DOHH2 (cell line): ENCODE measurements at regions not wholly inside any gene's neighbourhood (a gene's known extent, or its start where the extent isn't known, plus 50 kb on each side); places are given as distances from the start of the nearest gene placed in this dataset.

Experiments
- H3F3A ChIP-seq: fragments of 200-600 bp; sonication (generic), shearing (Covaris generic); 2 replicates; pipeline ENCODE4 v1.6.0; 2016; ENCODE audit warnings: antibody characterized with exemption, mild to moderate bottlenecking; ENCODE audit not compliant: control insufficient read depth, insufficient read depth
- H3K27ac ChIP-seq: fragments of 200-600 bp; sonication (generic); 2 replicates; pipeline ENCODE4 v1.5.1; 2014; ENCODE audit warnings: low read depth, mild to moderate bottlenecking, low read length, moderate library complexity
- H3K27me3 ChIP-seq: fragments of 200-600 bp; sonication (generic); 2 replicates; pipeline ENCODE4 v1.6.1; 2014; ENCODE audit warnings: mild to moderate bottlenecking, low read length, mixed read lengths; ENCODE audit not compliant: control insufficient read depth
- H3K36me3 ChIP-seq: fragments of 200-600 bp; sonication (generic); 2 replicates; pipeline ENCODE4 v1.6.1; 2014; ENCODE audit warnings: mild to moderate bottlenecking, low read length, moderate library complexity, mixed read lengths; ENCODE audit not compliant: control insufficient read depth
- H3K4me1 ChIP-seq: fragments of 200-600 bp; sonication (generic); 2 replicates; pipeline ENCODE4 v1.6.1; 2014; ENCODE audit warnings: mild to moderate bottlenecking, low read length, mixed read lengths; ENCODE audit not compliant: control insufficient read depth
- H3K4me2 ChIP-seq: fragments of 200-600 bp; sonication (generic); 2 replicates; pipeline ENCODE4 v1.6.0; 2014; ENCODE audit warnings: mild to moderate bottlenecking, low read length, moderate library complexity
- H3K4me3 ChIP-seq: fragments of 200-600 bp; sonication (generic); 2 replicates; pipeline ENCODE4 v1.5.1; 2014; ENCODE audit warnings: mild to moderate bottlenecking, low read length, mixed read lengths
- H3K79me2 ChIP-seq: fragments of 200-600 bp; sonication (generic); 2 replicates; pipeline ENCODE4 v1.6.1; 2014; ENCODE audit warnings: mild to moderate bottlenecking, low read length, mixed read lengths; ENCODE audit not compliant: control insufficient read depth
- H3K9me2 ChIP-seq: fragments of 200-600 bp; sonication (generic); replicated peaks from 2 replicates; pipeline ENCODE4 v1.6.1; 2014; ENCODE audit warnings: mild to moderate bottlenecking, low read length, mixed read lengths; ENCODE audit not compliant: control insufficient read depth
- H3K9me3 ChIP-seq: fragments of 200-600 bp; sonication (generic); 2 replicates; pipeline ENCODE4 v1.6.1; 2014; ENCODE audit warnings: antibody characterized with exemption, low read length, mixed read lengths; ENCODE audit not compliant: control insufficient read depth, insufficient read depth
- H4K20me1 ChIP-seq: fragments of 200-600 bp; sonication (generic); 2 replicates; pipeline ENCODE4 v1.6.0; 2014; ENCODE audit warnings: low read depth, mild to moderate bottlenecking, antibody characterized with exemption, low read length, moderate library complexity; ENCODE audit not compliant: control insufficient read depth, insufficient read depth
- EZH2phosphoT487 ChIP-seq: fragments of 200-600 bp; sonication (generic); IDR thresholded peaks from 2 replicates; pipeline ENCODE4 v1.6.1; 2017; ENCODE audit warnings: borderline replicate concordance, mild to moderate bottlenecking, antibody characterized with exemption, low read length, moderate library complexity, mixed read lengths
- TF ChIP-seq, protein P1 (sequence below): fragments of 200-600 bp; sonication (generic); IDR thresholded peaks from one replicate; pipeline ENCODE4 v1.5.1; 2014; ENCODE audit warnings: antibody characterized with exemption, mild to moderate bottlenecking, low read depth, low read length; ENCODE audit not compliant: poor library complexity, severe bottlenecking

DNA sequence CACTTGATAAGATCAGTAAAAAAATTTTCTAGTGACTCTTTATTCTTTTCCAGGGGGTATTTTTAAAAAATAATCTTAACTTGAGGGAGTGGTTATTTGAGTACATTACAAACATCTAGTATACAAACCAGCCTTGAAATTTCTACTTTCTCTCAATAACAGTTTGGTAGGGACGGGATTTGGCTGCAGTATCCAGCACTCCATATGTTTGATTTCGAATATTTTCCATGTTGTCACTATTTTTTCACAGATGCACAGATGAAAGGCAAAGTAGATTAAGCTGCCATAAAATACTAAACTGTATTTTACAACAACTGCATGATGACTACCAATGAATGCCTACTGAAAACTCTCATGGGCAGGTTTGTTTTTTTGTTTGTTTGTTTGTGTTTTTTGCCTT lies 225.0 kb downstream of the COX7B2 start:
- Histone ChIP-seq H3K27ac (no peak overlapping the region), H3K27me3 (no peaks in the 10 kb centered on the region), H3K4me2 (no peak overlapping the region), H3K9me2 (no peaks in the 10 kb centered on the region), H3K36me3 (no peaks in the 10 kb centered on the region), H4K20me1 (no peaks in the 10 kb centered on the region), H3F3A (no peaks in the 10 kb centered on the region), H3K4me1 (no peaks in the 10 kb centered on the region), H3K9me3 (no peaks in the 10 kb centered on the region), H3K4me3 (no peak overlapping the region), H3K79me2 (no peaks in the 10 kb centered on the region)
- no peak for TF ChIP-seq EZH2phosphoT487
- TF ChIP-seq, protein P1, sequence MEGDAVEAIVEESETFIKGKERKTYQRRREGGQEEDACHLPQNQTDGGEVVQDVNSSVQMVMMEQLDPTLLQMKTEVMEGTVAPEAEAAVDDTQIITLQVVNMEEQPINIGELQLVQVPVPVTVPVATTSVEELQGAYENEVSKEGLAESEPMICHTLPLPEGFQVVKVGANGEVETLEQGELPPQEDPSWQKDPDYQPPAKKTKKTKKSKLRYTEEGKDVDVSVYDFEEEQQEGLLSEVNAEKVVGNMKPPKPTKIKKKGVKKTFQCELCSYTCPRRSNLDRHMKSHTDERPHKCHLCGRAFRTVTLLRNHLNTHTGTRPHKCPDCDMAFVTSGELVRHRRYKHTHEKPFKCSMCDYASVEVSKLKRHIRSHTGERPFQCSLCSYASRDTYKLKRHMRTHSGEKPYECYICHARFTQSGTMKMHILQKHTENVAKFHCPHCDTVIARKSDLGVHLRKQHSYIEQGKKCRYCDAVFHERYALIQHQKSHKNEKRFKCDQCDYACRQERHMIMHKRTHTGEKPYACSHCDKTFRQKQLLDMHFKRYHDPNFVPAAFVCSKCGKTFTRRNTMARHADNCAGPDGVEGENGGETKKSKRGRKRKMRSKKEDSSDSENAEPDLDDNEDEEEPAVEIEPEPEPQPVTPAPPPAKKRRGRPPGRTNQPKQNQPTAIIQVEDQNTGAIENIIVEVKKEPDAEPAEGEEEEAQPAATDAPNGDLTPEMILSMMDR: no peak

DNA sequence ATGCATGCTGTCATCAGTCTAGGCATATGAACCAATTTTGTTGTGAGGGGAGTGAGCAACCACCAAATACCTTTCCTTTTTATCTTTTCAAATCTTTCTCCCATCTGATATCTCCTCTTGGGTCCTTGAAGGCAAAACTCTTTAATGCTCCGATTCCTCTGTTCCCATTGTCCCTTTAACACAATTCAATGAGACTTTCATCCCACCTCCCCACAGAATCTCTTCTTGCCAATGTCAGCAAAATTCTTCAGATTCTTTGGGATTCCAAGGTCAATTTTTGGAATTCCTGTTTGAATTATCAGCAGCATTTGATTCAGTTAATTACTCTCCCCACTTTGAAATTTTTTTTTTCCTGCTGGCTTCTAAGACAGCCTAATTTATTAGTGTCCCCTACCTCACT lies 232.7 kb downstream of the COX7B2 start:
- Histone ChIP-seq H3K79me2 (no peaks in the 10 kb centered on the region), H3K9me3 (no peaks in the 10 kb centered on the region), H4K20me1 (no peaks in the 10 kb centered on the region), H3K4me1 (no peaks in the 10 kb centered on the region), H3K27me3 (no peaks in the 10 kb centered on the region), H3K27ac (no peak overlapping the region), H3F3A (no peaks in the 10 kb centered on the region), H3K4me3 (no peak overlapping the region), H3K4me2 (no peak overlapping the region), H3K36me3 (no peaks in the 10 kb centered on the region), H3K9me2 (no peaks in the 10 kb centered on the region)
- TF ChIP-seq, protein P1: no peak
- no peak for TF ChIP-seq EZH2phosphoT487

DNA sequence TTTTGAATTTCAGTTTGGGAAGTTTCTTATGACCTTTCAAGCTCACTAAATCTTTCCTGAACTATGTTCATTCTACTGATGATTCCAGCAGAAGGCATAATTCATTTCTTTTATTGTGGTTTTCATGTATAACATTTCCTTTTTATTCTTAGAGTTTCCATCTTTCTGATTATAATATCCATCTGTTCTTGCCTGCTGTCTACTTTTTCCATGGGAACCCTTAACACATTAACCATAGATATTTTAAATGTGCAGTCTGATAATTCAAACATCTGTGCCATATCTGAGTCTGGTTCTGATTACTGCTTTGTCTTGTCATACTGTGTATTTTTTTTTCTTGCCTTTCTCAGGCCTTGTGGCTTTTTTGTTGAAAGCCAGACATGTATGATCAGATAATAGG lies 234.7 kb downstream of the COX7B2 start:
- Histone ChIP-seq H3K9me2 (no peaks in the 10 kb centered on the region), H3K27me3 (no peaks in the 10 kb centered on the region), H3K9me3 (no peaks in the 10 kb centered on the region), H3K4me2 (no peak overlapping the region), H3K79me2 (no peaks in the 10 kb centered on the region), H3K4me1 (no peaks in the 10 kb centered on the region), H3K36me3 (no peaks in the 10 kb centered on the region), H3F3A (no peaks in the 10 kb centered on the region), H3K27ac (no peak overlapping the region), H4K20me1 (no peaks in the 10 kb centered on the region), H3K4me3 (no peak overlapping the region)
- TF ChIP-seq EZH2phosphoT487: no peak
- TF ChIP-seq, protein P1: no peak

DNA sequence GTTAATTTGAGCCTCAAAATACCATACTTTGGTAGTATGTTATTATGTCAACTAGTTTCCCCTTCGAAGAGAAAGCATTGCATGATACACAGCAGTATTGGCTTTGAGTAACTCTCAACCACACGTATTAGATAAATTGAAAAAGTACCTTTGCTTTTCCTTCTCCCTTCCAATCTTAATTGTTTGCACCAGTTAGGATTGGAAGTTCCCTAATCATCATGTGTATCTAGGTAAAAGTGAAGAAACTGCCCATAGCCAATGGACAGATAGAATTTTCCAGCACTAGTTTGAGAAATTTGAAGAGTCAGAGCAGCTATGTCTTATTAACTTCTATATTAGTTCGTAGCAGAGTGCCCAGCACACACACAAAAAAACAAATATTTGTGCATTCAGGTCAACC lies 241.3 kb downstream of the COX7B2 start:
- no peaks in the 10 kb centered on the region for H3K4me1 ChIP-seq
- H3F3A ChIP-seq: no peaks in the 10 kb centered on the region
- no peaks in the 10 kb centered on the region for H3K36me3 ChIP-seq
- no peaks in the 10 kb centered on the region for H3K79me2 ChIP-seq
- H3K27me3 ChIP-seq: no peaks in the 10 kb centered on the region
- H3K4me3 ChIP-seq: no peak overlapping the region
- H3K9me2 ChIP-seq: no peaks in the 10 kb centered on the region
- no peaks in the 10 kb centered on the region for H4K20me1 ChIP-seq
- TF ChIP-seq EZH2phosphoT487: no peak
- TF ChIP-seq, protein P1: no peak
- H3K4me2 ChIP-seq: no peak overlapping the region
- H3K27ac ChIP-seq: no peak overlapping the region
- H3K9me3 ChIP-seq: no peaks in the 10 kb centered on the region
